Thyroid gland (tissue), 4 donors: ENCODE measurements at regions not wholly inside any gene's neighbourhood (a gene's known extent, or its start where the extent isn't known, plus 50 kb on each side); places are given as distances from the start of the nearest gene placed in this dataset.

Source experiments
- CTCF ChIP-seq, 6 experiments: fragments of 200-600 bp in 3 of 6; fragments of 450-650 bp in 3 of 6; sonication (generic) in 3 of 6; IDR thresholded peaks; one replicate each; pipeline ENCODE4 v1.5.1; 2016 to 2019; ENCODE audit warnings: antibody characterized with exemption in 6 of 6, mild to moderate bottlenecking in 2 of 6, inconsistent platforms in 1 of 6, moderate library complexity in 1 of 6
- POLR2A ChIP-seq, 2 donors: fragments of 450-650 bp; IDR thresholded peaks; one replicate each; pipeline ENCODE4 v1.6.1; 2017; ENCODE audit warnings: antibody characterized with exemption in 2 of 2, mild to moderate bottlenecking in 2 of 2, moderate library complexity in 1 of 2

- TF ChIP-seq CTCF (IDR thresholded peaks at IDR 0.05) (no peak), POLR2A (IDR thresholded peaks at IDR 0.05) (no peak)
Measured at GRCh38 chr10:109405338-109405737, 518.0 kb downstream of the XPNPEP1 start.
